Activated CD8-positive, alpha-beta T cell treated with anti-CD3 and anti-CD28 coated beads for 36 hours (primary cell): ENCODE measurements at regions not wholly inside any gene's neighbourhood (a gene's known extent, or its start where the extent isn't known, plus 50 kb on each side); places are given as distances from the start of the nearest gene placed in this dataset.

Experiments
- ATAC-seq: fragments of 200-7000 bp; cut with Tn5 transposase; one replicate; pipeline ENCODE4 v1.10.0; 2021; ENCODE audit warnings: mild to moderate bottlenecking, moderate library complexity
- CTCF ChIA-PET: fragments of 350-600 bp; sonication (Branson Sonifier 250); formaldehyde crosslinking; loops from one replicate; lab custom pipeline; 2021; ENCODE audit warnings: antibody characterized with exemption; lab: Charles Lee
- POLR2A ChIA-PET: fragments of 350-600 bp; sonication (Branson Sonifier 250); formaldehyde crosslinking; loops from one replicate; lab custom pipeline; 2021; ENCODE audit warnings: antibody characterized with exemption; lab: Charles Lee
- DNase-seq: peaks from one replicate; pipeline ENCODE4 v3.0.0-alpha.2; 2020
- H3K27ac Mint-ChIP-seq: one replicate; pipeline ENCODE4 v1.8.0; 2021; ENCODE audit warnings: mild to moderate bottlenecking, mixed read lengths
- H3K27me3 Mint-ChIP-seq: one replicate; pipeline ENCODE4 v1.8.0; 2021; ENCODE audit warnings: mixed read lengths
- H3K36me3 Mint-ChIP-seq: one replicate; pipeline ENCODE4 v1.8.0; 2021; ENCODE audit warnings: low read depth, mixed read lengths
- H3K4me1 Mint-ChIP-seq: one replicate; pipeline ENCODE4 v1.8.0; 2021; ENCODE audit warnings: low read depth, mixed read lengths
- H3K4me3 Mint-ChIP-seq: one replicate; pipeline ENCODE4 v1.8.0; 2021; ENCODE audit warnings: mild to moderate bottlenecking, moderate library complexity, mixed read lengths
- H3K9me3 Mint-ChIP-seq: one replicate; pipeline ENCODE4 v1.8.0; 2021; ENCODE audit warnings: mixed read lengths
- intact Hi-C: fragments of 100-400 bp; cut with micrococcal nuclease; formaldehyde crosslinking; loops from one replicate; pipeline ENCODE4 v1.10.0; 2022
- TF ChIP-seq, protein P1 (sequence below): fragments of 200-600 bp; IDR thresholded peaks from one replicate; pipeline ENCODE4 v1.8.0; 2022; ENCODE audit warnings: antibody characterized with exemption, mild to moderate bottlenecking

DNA sequence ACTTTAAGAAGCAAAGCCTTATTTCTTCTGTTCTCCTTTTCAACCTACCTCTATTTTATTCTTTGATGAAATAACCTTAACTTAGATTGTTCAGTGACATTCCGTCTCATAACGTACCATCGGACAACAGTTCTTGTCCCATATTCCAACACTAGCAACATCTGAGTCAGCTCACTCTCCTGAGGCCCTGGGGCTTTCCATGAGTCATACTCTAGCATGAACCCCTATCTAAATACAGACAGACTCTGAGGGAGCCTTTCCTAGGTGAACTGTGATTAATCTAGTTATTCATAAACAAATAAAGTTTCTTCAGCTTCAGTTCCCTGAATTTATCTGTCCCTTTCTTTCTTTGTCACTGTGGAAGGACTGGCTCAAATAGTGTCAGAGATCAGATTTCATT, 168.7 kb upstream of the LYZL1 start:
- Mint-ChIP-seq H3K4me1 (no peaks in the 10 kb centered on the region), H3K4me3 (no peak overlapping the region), H3K27me3 (no peaks in the 10 kb centered on the region), H3K27ac (no peak overlapping the region), H3K9me3 (peaks cover 14% of the 10 kb centered on the region), H3K36me3 (no peaks in the 10 kb centered on the region)
- intact Hi-C loops: no loop called here
- ChIA-PET POLR2A (no interaction called here), CTCF (interaction anchor here (1.0 to 1.2 kb wide), 3 partner anchors 12 to 492 kb away, joined by 3 read pairs; no protein-coding TSS in a partner anchor)
- ATAC-seq (no peak), DNase-seq (no peak)
- TF ChIP-seq, protein P1, sequence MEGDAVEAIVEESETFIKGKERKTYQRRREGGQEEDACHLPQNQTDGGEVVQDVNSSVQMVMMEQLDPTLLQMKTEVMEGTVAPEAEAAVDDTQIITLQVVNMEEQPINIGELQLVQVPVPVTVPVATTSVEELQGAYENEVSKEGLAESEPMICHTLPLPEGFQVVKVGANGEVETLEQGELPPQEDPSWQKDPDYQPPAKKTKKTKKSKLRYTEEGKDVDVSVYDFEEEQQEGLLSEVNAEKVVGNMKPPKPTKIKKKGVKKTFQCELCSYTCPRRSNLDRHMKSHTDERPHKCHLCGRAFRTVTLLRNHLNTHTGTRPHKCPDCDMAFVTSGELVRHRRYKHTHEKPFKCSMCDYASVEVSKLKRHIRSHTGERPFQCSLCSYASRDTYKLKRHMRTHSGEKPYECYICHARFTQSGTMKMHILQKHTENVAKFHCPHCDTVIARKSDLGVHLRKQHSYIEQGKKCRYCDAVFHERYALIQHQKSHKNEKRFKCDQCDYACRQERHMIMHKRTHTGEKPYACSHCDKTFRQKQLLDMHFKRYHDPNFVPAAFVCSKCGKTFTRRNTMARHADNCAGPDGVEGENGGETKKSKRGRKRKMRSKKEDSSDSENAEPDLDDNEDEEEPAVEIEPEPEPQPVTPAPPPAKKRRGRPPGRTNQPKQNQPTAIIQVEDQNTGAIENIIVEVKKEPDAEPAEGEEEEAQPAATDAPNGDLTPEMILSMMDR: no peak

DNA sequence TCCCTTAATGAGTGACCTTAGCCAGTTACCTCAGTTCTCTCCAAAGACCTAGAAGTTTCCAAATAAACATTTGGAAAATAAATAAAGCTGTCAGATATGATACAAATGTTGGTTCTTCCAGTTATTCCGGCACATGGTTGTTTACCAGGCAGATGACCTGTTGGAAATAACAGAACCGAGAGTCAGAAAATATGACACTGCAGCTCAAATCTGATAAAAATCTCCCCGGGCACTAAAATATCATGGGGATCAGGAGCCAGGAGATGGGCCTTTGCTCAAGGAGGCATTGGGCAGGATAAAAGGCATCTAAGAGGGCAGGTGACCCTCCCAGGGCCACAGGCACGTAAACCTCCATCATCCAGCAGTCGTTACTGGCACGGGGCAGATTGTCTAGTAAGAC, 164.0 kb upstream of the LYZL1 start:
- peaks cover 7% of the 10 kb centered on the region for H3K27me3 Mint-ChIP-seq
- H3K4me1 Mint-ChIP-seq: no peaks in the 10 kb centered on the region
- POLR2A ChIA-PET: no interaction called here
- ATAC-seq: no peak
- no peaks in the 10 kb centered on the region for H3K36me3 Mint-ChIP-seq
- H3K4me3 Mint-ChIP-seq: no peak overlapping the region
- no peak overlapping the region for H3K27ac Mint-ChIP-seq
- DNase-seq: no peak
- CTCF ChIA-PET: no interaction called here
- intact Hi-C loops: no loop called here
- TF ChIP-seq, protein P1: no peak
- no peaks in the 10 kb centered on the region for H3K9me3 Mint-ChIP-seq

DNA sequence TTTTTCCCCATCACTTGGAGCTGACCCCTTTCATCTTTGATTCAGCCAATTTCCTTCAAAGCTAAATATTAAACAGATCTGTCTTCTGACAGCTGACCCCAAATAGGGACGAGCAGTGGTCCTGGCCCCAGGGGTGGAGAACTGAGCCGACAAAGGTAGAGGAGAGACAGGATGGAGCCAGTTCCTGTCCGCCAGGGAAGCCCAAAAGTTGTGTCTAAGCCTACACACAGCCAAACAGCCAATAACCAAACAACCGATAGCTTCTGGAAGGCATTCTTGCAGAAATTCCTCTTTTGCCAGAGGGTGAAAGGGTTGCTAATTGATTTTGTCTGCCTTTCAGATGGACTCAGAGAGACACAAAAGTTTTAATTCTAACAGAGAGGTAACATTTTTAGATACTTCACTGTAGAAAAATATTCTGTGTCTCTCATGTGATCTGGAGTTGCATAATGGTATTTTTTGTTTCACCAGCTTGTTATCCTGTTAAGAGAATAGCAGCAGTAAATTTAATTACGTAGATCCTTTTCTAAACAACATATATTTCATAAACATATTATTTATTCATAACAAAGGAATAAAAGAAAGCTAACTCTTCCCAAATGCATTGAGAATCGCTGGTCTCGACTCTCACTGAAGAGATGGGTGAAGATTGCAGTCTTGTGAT, 161.7 kb upstream of the LYZL1 start:
- no peak for ATAC-seq
- TF ChIP-seq, protein P1: no peak
- intact Hi-C loops: no loop called here
- ChIA-PET POLR2A (no interaction called here), CTCF (interaction anchor here (0.7 kb wide), 2 partner anchors 63 to 1334 kb away, joined by 3 read pairs; no protein-coding TSS in a partner anchor)
- H3K9me3 Mint-ChIP-seq: no peaks in the 10 kb centered on the region
- H3K4me1 Mint-ChIP-seq: no peaks in the 10 kb centered on the region
- H3K36me3 Mint-ChIP-seq: no peaks in the 10 kb centered on the region
- H3K27ac Mint-ChIP-seq: no peak overlapping the region
- DNase-seq: no peak
- H3K27me3 Mint-ChIP-seq: peaks cover 7% of the 10 kb centered on the region
- H3K4me3 Mint-ChIP-seq: no peak overlapping the region

DNA sequence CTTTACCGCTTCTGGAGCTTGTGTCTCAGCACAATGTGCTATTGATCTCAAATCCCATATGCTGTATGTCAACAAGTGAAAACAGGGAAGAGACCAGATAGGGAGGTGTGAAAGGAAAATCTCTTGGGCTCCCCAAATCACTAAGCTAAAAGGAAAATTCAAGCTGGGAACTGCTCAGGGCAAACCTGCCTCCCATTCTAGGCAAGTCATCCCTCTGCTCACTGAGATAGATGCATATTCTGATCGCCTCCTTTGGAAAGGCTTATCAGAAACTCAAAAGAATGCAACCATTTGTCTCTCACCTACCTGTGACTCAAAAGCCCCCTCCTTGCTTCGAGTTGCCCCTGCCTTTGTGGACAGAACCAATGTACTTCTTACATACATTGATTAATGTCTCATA, 161.1 kb upstream of the LYZL1 start:
- intact Hi-C loops: no loop called here
- TF ChIP-seq, protein P1: no peak
- no peaks in the 10 kb centered on the region for H3K4me1 Mint-ChIP-seq
- H3K9me3 Mint-ChIP-seq: no peaks in the 10 kb centered on the region
- POLR2A ChIA-PET: no interaction called here
- H3K27me3 Mint-ChIP-seq: peaks cover 7% of the 10 kb centered on the region
- CTCF ChIA-PET: no interaction called here
- H3K4me3 Mint-ChIP-seq: no peak overlapping the region
- no peak for DNase-seq
- H3K36me3 Mint-ChIP-seq: no peaks in the 10 kb centered on the region
- H3K27ac Mint-ChIP-seq: no peak overlapping the region
- no peak for ATAC-seq

DNA sequence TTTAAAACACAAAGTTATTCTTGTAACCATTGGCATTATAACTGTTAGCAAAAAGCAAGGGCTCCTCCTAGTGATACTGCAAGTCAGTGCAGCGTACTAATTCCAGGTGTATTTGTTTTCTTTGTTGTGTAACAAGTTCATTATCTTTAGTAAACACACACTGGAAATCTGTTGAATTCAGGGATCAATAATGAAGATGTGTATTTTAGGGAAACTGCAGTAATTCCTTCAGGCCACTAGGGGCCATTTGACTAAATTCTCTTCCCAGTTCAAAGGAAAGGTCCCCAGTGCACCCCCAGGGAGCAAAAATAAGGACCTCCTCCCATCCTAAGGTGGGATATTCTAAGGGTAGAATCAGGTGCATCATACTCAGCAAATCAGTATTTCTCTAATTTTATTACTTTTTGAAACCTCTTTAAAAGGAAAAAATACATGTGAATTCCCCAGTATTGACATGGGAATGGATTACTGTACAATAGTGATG, 158.6 kb upstream of the LYZL1 start:
- intact Hi-C loops: no loop called here
- H3K4me1 Mint-ChIP-seq: no peaks in the 10 kb centered on the region
- no peak for ATAC-seq
- H3K36me3 Mint-ChIP-seq: no peaks in the 10 kb centered on the region
- TF ChIP-seq, protein P1: peak; percentile 68
- H3K9me3 Mint-ChIP-seq: no peaks in the 10 kb centered on the region
- H3K27ac Mint-ChIP-seq: no peak overlapping the region
- DNase-seq: no peak
- no peak overlapping the region for H3K4me3 Mint-ChIP-seq
- H3K27me3 Mint-ChIP-seq: peaks cover 7% of the 10 kb centered on the region
- POLR2A ChIA-PET: no interaction called here
- CTCF ChIA-PET: no interaction called here
